HCT116 (cell line): ENCODE measurements at regions not wholly inside any gene's neighbourhood (a gene's known extent, or its start where the extent isn't known, plus 50 kb on each side); places are given as distances from the start of the nearest gene placed in this dataset.

ENCODE experiments used
- ATAC-seq: fragments of 200-7000 bp; cut with Tn5 transposase; 2 replicates; pipeline ENCODE4 v1.9.1; 2020; ENCODE audit warnings: mild to moderate bottlenecking, moderate library complexity
- BruUV-seq: library from RNA; stranded (reverse); fragments of 400-500 nt; replicated peaks from 2 replicates; lab custom pipeline; 2021; lab: Mats Ljungman, UMichigan
- CTCF ChIA-PET: fragments of 300-600 bp; sonication (Branson Sonifier 250); formaldehyde crosslinking; loops from one replicate; lab custom pipeline; 2021; ENCODE audit warnings: antibody characterized with exemption; lab: Charles Lee
- POLR2A ChIA-PET: fragments of 300-600, 350-600 bp; sonication (Branson Sonifier 250); formaldehyde crosslinking; loops from one replicate; lab custom pipeline; 2021; ENCODE audit warnings: antibody characterized with exemption; lab: Charles Lee
- RAD21 ChIA-PET, 2 experiments: fragments of 300-600 bp; sonication (Branson Sonifier 250); formaldehyde crosslinking; loops; one replicate each; lab custom pipeline; 2023; ENCODE audit warnings: low total read pairs in 2 of 2; ENCODE audit not compliant: uncharacterized antibody in 2 of 2, unreplicated experiment in 2 of 2, low non-redundant PET in 1 of 2; lab: Charles Lee
- DNase-seq: peaks from one replicate; pipeline ENCODE4 v3.0.0-alpha.2; 2010; ENCODE audit warnings: low read depth, low spot score
- H2AFZ ChIP-seq: fragments of 200-600 bp; shearing (Covaris generic), sonication (generic); 2 replicates; pipeline ENCODE4 v1.6.1; 2017; ENCODE audit warnings: low read depth, mixed run types, mixed read lengths, antibody characterized with exemption, low read length; ENCODE audit not compliant: poor library complexity, severe bottlenecking
- H3K27ac ChIP-seq: 2 replicates; pipeline ENCODE4 v1.5.1; 2012; ENCODE audit warnings: low read depth, low read length
- H3K27me3 ChIP-seq: fragments of 200-600 bp; sonication (generic); 2 replicates; pipeline ENCODE4 v1.6.1; 2016; ENCODE audit warnings: mixed run types, low read length, mixed read lengths; ENCODE audit not compliant: insufficient read depth
- H3K36me3 ChIP-seq, 2 experiments: fragments of 200-500 bp in 1 of 2; fragments of 200-600 bp in 1 of 2; sonication (Bioruptor generic) in 1 of 2; sonication (generic) in 1 of 2; 2 replicates each; pipeline versions ENCODE4 v1.5.1 to v1.6.1; 2014 to 2016; ENCODE audit warnings: low read length in 2 of 2, inconsistent platforms in 1 of 2, mixed read lengths in 1 of 2, mixed run types in 1 of 2; ENCODE audit not compliant: insufficient read depth in 2 of 2, control insufficient read depth in 1 of 2
- H3K4me1 ChIP-seq, 2 experiments: fragments of 200-600 bp in 1 of 2; sonication (generic) in 1 of 2; 2 replicates each; pipeline versions ENCODE4 v1.5.1 to v1.6.1; 2012 to 2017; ENCODE audit warnings: low read length in 2 of 2, inconsistent platforms in 1 of 2, mild to moderate bottlenecking in 1 of 2, mixed read lengths in 1 of 2, mixed run types in 1 of 2, moderate library complexity in 1 of 2; ENCODE audit not compliant: insufficient read depth in 2 of 2, control insufficient read depth in 1 of 2
- H3K4me2 ChIP-seq: fragments of 200-600 bp; sonication (generic); 2 replicates; pipeline ENCODE4 v1.6.1; 2017; ENCODE audit warnings: mixed run types, low read length, mixed read lengths
- H3K4me3 ChIP-seq, 2 experiments: fragments of 200-600 bp in 1 of 2; sonication (generic) in 1 of 2; replicated peaks in 1 of 2; 2 replicates each; pipeline ENCODE4 v1.5.1; 2011 to 2016; ENCODE audit warnings: low read length in 2 of 2, control low read depth in 1 of 2, low read depth in 1 of 2, mild to moderate bottlenecking in 1 of 2, mixed read lengths in 1 of 2, mixed run types in 1 of 2
- H3K79me2 ChIP-seq: fragments of 200-600 bp; sonication (generic); 2 replicates; pipeline ENCODE4 v1.6.1; 2017; ENCODE audit warnings: mild to moderate bottlenecking, mixed run types, low read length, moderate library complexity, mixed read lengths; ENCODE audit not compliant: insufficient read depth
- H3K9ac ChIP-seq: fragments of 200-600 bp; sonication (generic); 2 replicates; pipeline ENCODE4 v1.6.1; 2016; ENCODE audit warnings: low read length, mixed read lengths
- H3K9me2 ChIP-seq: fragments of 200-600 bp; sonication (generic), shearing (Covaris generic); 2 replicates; pipeline ENCODE4 v1.6.1; 2017; ENCODE audit warnings: mixed run types, mild to moderate bottlenecking, moderate library complexity; ENCODE audit not compliant: insufficient read depth
- H3K9me3 ChIP-seq, 2 experiments: fragments of 200-500 bp in 1 of 2; fragments of 200-600 bp in 1 of 2; sonication (Bioruptor generic) in 1 of 2; sonication (generic) in 1 of 2; 2 replicates each; pipeline ENCODE4 v1.6.1; 2014 to 2017; ENCODE audit warnings: low read length in 2 of 2, mixed read lengths in 2 of 2, inconsistent platforms in 1 of 2, low read depth in 1 of 2, mild to moderate bottlenecking in 1 of 2, mixed run types in 1 of 2, moderate library complexity in 1 of 2; ENCODE audit not compliant: control insufficient read depth in 1 of 2, insufficient read depth in 1 of 2
- H4K20me1 ChIP-seq: fragments of 200-600 bp; sonication (generic), shearing (Covaris generic); 2 replicates; pipeline ENCODE4 v1.6.1; 2017; ENCODE audit warnings: mixed run types, mild to moderate bottlenecking, moderate library complexity; ENCODE audit not compliant: insufficient read depth
- SIN3A ChIP-seq: IDR thresholded peaks from 2 replicates; pipeline ENCODE4 v1.6.1; 2012; ENCODE audit warnings: low read depth
- SP1 ChIP-seq: IDR thresholded peaks from 2 replicates; pipeline ENCODE4 v1.6.1; 2012; ENCODE audit warnings: low read depth
- SRF ChIP-seq: IDR thresholded peaks from 2 replicates; pipeline ENCODE4 v1.6.1; 2012; ENCODE audit warnings: low read depth
- intact Hi-C: fragments of 100-400 bp; cut with micrococcal nuclease; formaldehyde crosslinking; loops from 2 replicates; pipeline ENCODE4 v1.10.0; 2022
- TF ChIP-seq, protein P1 (sequence below): IDR thresholded peaks from 2 replicates; pipeline ENCODE4 v1.6.1; 2012; ENCODE audit warnings: low read depth
- TF ChIP-seq, protein P2 (sequence below), 3 experiments: fragments of 200-600 bp in 1 of 3; sonication (generic) in 1 of 3; IDR thresholded peaks in 2 of 3; conservative IDR thresholded peaks in 1 of 3; 2 replicates each; pipeline ENCODE4 v1.5.1; 2012 to 2017; ENCODE audit warnings: low read depth in 2 of 3, low read length in 2 of 3, antibody characterized with exemption in 1 of 3, borderline replicate concordance in 1 of 3, control low read depth in 1 of 3, mild to moderate bottlenecking in 1 of 3, mixed read lengths in 1 of 3, mixed run types in 1 of 3, moderate library complexity in 1 of 3; ENCODE audit not compliant: insufficient read depth in 1 of 3

DNA sequence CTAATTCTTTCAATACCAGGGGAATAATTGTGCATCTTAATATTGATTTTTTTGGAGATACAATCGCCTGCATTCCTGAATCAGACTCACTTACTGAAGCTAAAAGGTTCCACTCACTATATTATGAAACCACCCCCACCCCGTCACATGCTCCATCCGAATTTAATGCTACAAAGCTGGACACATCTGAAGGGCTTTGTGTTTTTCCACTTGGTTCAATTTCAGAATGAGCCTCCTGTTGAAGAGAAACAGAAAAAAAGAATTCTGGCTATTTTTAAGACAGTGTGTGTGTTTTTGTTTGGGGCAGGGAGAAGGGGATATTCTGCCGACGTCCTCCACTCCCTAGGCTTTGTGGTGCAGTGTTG lies 165.5 kb upstream of the TBX20 start:
- H2AFZ ChIP-seq, result no peak overlapping the region
- CTCF ChIA-PET, result no interaction called here

More for the DNA sequence above, 165.5 kb upstream of the TBX20 start:
- BruUV-seq, result no TSS peak
- peaks cover 18% of the 10 kb centered on the region; the same call in 1 of the 2 replicates for H3K27me3 ChIP-seq
- no peaks in the 10 kb centered on the region for H3K9me3 ChIP-seq
- H3K4me2 ChIP-seq, result no peak overlapping the region
- no peaks in the 10 kb centered on the region for H4K20me1 ChIP-seq
- no peak overlapping the region for H3K9ac ChIP-seq
- H3K4me3 ChIP-seq, result no peak overlapping the region
- TF ChIP-seq SRF (no peak), SIN3A (no peak), SP1 (no peak)
- TF ChIP-seq, protein P1, sequence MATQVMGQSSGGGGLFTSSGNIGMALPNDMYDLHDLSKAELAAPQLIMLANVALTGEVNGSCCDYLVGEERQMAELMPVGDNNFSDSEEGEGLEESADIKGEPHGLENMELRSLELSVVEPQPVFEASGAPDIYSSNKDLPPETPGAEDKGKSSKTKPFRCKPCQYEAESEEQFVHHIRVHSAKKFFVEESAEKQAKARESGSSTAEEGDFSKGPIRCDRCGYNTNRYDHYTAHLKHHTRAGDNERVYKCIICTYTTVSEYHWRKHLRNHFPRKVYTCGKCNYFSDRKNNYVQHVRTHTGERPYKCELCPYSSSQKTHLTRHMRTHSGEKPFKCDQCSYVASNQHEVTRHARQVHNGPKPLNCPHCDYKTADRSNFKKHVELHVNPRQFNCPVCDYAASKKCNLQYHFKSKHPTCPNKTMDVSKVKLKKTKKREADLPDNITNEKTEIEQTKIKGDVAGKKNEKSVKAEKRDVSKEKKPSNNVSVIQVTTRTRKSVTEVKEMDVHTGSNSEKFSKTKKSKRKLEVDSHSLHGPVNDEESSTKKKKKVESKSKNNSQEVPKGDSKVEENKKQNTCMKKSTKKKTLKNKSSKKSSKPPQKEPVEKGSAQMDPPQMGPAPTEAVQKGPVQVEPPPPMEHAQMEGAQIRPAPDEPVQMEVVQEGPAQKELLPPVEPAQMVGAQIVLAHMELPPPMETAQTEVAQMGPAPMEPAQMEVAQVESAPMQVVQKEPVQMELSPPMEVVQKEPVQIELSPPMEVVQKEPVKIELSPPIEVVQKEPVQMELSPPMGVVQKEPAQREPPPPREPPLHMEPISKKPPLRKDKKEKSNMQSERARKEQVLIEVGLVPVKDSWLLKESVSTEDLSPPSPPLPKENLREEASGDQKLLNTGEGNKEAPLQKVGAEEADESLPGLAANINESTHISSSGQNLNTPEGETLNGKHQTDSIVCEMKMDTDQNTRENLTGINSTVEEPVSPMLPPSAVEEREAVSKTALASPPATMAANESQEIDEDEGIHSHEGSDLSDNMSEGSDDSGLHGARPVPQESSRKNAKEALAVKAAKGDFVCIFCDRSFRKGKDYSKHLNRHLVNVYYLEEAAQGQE, result no peak
- TF ChIP-seq, protein P2, sequence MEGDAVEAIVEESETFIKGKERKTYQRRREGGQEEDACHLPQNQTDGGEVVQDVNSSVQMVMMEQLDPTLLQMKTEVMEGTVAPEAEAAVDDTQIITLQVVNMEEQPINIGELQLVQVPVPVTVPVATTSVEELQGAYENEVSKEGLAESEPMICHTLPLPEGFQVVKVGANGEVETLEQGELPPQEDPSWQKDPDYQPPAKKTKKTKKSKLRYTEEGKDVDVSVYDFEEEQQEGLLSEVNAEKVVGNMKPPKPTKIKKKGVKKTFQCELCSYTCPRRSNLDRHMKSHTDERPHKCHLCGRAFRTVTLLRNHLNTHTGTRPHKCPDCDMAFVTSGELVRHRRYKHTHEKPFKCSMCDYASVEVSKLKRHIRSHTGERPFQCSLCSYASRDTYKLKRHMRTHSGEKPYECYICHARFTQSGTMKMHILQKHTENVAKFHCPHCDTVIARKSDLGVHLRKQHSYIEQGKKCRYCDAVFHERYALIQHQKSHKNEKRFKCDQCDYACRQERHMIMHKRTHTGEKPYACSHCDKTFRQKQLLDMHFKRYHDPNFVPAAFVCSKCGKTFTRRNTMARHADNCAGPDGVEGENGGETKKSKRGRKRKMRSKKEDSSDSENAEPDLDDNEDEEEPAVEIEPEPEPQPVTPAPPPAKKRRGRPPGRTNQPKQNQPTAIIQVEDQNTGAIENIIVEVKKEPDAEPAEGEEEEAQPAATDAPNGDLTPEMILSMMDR (IDR thresholded peaks at IDR 0.05 in 2 of 3, conservative IDR thresholded peaks at IDR 0.05 in 1 of 3; ENCODE audit: borderline replicate concordance in 1 of 3, insufficient read depth in 1 of 3, low read depth in 2 of 3, low read length in 2 of 3), result no peak
- H3K9me2 ChIP-seq, result no peaks in the 10 kb centered on the region
- ATAC-seq (no peak), DNase-seq (no peak)
- no peaks in the 10 kb centered on the region for H3K36me3 ChIP-seq
- H3K4me1 ChIP-seq, result no peaks in the 10 kb centered on the region
- intact Hi-C loops, result no loop called here
- no peaks in the 10 kb centered on the region for H3K79me2 ChIP-seq
- RAD21 ChIA-PET, result no interaction called here
- no peak overlapping the region for H3K27ac ChIP-seq
- POLR2A ChIA-PET, result no interaction called here
